B cell (primary cell): ENCODE measurements at regions not wholly inside any gene's neighbourhood (a gene's known extent, or its start where the extent isn't known, plus 50 kb on each side); places are given as distances from the start of the nearest gene placed in this dataset.

Experiments
- ATAC-seq: fragments of 200-7000 bp; cut with Tn5 transposase; one replicate; pipeline ENCODE4 v1.10.0; 2021; ENCODE audit warnings: low read depth, mild to moderate bottlenecking, moderate number of reproducible peaks, moderate library complexity
- CTCF ChIA-PET: fragments of 350-600 bp; sonication (Branson Sonifier 250); formaldehyde crosslinking; loops from one replicate; lab custom pipeline; 2021; ENCODE audit warnings: antibody characterized with exemption, inconsistent platforms; lab: Charles Lee
- POLR2A ChIA-PET: fragments of 350-600 bp; sonication (Branson Sonifier 250); formaldehyde crosslinking; loops from one replicate; lab custom pipeline; 2021; ENCODE audit warnings: antibody characterized with exemption; lab: Charles Lee
- DNase-seq: peaks from one replicate; pipeline ENCODE4 v3.0.0; 2013
- H2AFZ ChIP-seq: 2 replicates; pipeline ENCODE4 v1.6.1; 2012; ENCODE audit warnings: mild to moderate bottlenecking, low read depth, low read length; ENCODE audit not compliant: insufficient read depth, poor library complexity, severe bottlenecking
- H3K27ac ChIP-seq, 2 donors: 1 replicate in 1 of 2; 2 replicates in 1 of 2; pipeline ENCODE4 v1.5.1; 2012 to 2013; ENCODE audit warnings: low read length in 2 of 2, mild to moderate bottlenecking in 2 of 2, moderate library complexity in 1 of 2
- H3K27me3 ChIP-seq, 4 experiments: fragments of 200-600 bp in 1 of 4; sonication (generic) in 1 of 4; replicated peaks in 1 of 4; 1 replicate in 2 of 4; 2 replicates in 2 of 4; pipeline versions ENCODE4 v1.6.1 to v1.7.0; 2013 to 2016; ENCODE audit warnings: low read length in 3 of 4, mild to moderate bottlenecking in 2 of 4, mixed read lengths in 1 of 4, moderate library complexity in 1 of 4; ENCODE audit not compliant: insufficient read depth in 4 of 4, control insufficient read depth in 3 of 4; ENCODE audit errors: control extremely low read depth in 1 of 4
- H3K36me3 ChIP-seq, 2 experiments: replicated peaks in 1 of 2; 1 replicate in 1 of 2; 2 replicates in 1 of 2; pipeline versions ENCODE4 v1.6.1 to v1.7.1; 2013; ENCODE audit warnings: low read length in 1 of 2; ENCODE audit not compliant: insufficient read depth in 2 of 2, control insufficient read depth in 1 of 2; ENCODE audit errors: control extremely low read depth in 1 of 2, extremely low read depth in 1 of 2
- H3K4me1 ChIP-seq, 2 donors: fragments of 200-600 bp in 1 of 2; sonication (generic) in 1 of 2; 1 replicate in 1 of 2; 2 replicates in 1 of 2; pipeline versions ENCODE4 v1.5.1 to v1.6.1; 2013 to 2017; ENCODE audit warnings: low read length in 2 of 2; ENCODE audit not compliant: control insufficient read depth in 2 of 2, insufficient read depth in 2 of 2
- H3K4me2 ChIP-seq: replicated peaks from 2 replicates; pipeline ENCODE3; 2012; ENCODE audit warnings: mild to moderate bottlenecking, low read depth, low read length; ENCODE audit not compliant: poor library complexity, severe bottlenecking
- H3K4me3 ChIP-seq, 5 experiments: fragments of 200-600 bp in 1 of 5; sonication (generic) in 1 of 5; 1 replicate in 3 of 5; 2 replicates in 2 of 5; pipeline versions ENCODE4 v1.5.1 to v1.7.0; 2011 to 2016; ENCODE audit warnings: low read length in 4 of 5, mild to moderate bottlenecking in 4 of 5, low read depth in 2 of 5, control low read depth in 1 of 5, moderate library complexity in 1 of 5; ENCODE audit not compliant: insufficient read depth in 1 of 5; ENCODE audit errors: control extremely low read depth in 1 of 5, extremely low read depth in 1 of 5
- H3K79me2 ChIP-seq: fragments of 200-600 bp; sonication (generic); one replicate; pipeline ENCODE4 v1.6.0; 2016; ENCODE audit warnings: low read length; ENCODE audit not compliant: control insufficient read depth, insufficient read depth
- H3K9ac ChIP-seq: fragments of 200-600 bp; sonication (generic); 2 replicates; pipeline ENCODE4 v1.6.1; 2017; ENCODE audit warnings: mild to moderate bottlenecking, low read length, moderate library complexity
- H3K9me3 ChIP-seq, 3 donors: one replicate each; pipeline versions ENCODE4 v1.6.1 to v1.7.1; 2013; ENCODE audit warnings: low read length in 2 of 3; ENCODE audit not compliant: control insufficient read depth in 2 of 3, insufficient read depth in 1 of 3; ENCODE audit errors: control extremely low read depth in 1 of 3
- H4K20me1 ChIP-seq: 2 replicates; pipeline ENCODE4 v1.6.0; 2012; ENCODE audit warnings: mild to moderate bottlenecking, low read length; ENCODE audit not compliant: insufficient read depth, control insufficient read depth, poor library complexity, severe bottlenecking
- H3K27ac Mint-ChIP-seq: one replicate; pipeline ENCODE4 v1.8.0; 2021; ENCODE audit warnings: mixed read lengths
- H3K27me3 Mint-ChIP-seq: one replicate; pipeline ENCODE4 v1.8.0; 2021; ENCODE audit warnings: mixed read lengths
- H3K4me1 Mint-ChIP-seq: one replicate; pipeline ENCODE4 v1.8.0; 2021; ENCODE audit warnings: mixed read lengths
- H3K4me3 Mint-ChIP-seq: one replicate; pipeline ENCODE4 v1.8.0; 2021; ENCODE audit warnings: mixed read lengths
- H3K9me3 Mint-ChIP-seq: one replicate; pipeline ENCODE4 v1.8.0; 2022; ENCODE audit warnings: mixed read lengths; ENCODE audit not compliant: insufficient read depth
- EZH2 ChIP-seq: IDR thresholded peaks from 2 replicates; pipeline ENCODE4 v1.6.1; 2012; ENCODE audit warnings: borderline replicate concordance, low read depth, mild to moderate bottlenecking, moderate library complexity, low read length; ENCODE audit not compliant: insufficient read depth, poor library complexity, severe bottlenecking
- WGBS: methylation state at CpG from one replicate; pipeline ENCODE4 v1.1.5; 2013; ENCODE audit warnings: missing lambda C conversion rate; ENCODE audit not compliant: insufficient coverage; 5-methylcytosine and 5-hydroxymethylcytosine counted together
- intact Hi-C: fragments of 100-400 bp; cut with micrococcal nuclease; formaldehyde crosslinking; loops from one replicate; pipeline ENCODE4 v1.10.0; 2022
- TF ChIP-seq, protein P1 (sequence below): fragments of 200-600 bp; IDR thresholded peaks from one replicate; pipeline ENCODE4 v1.8.0; 2022; ENCODE audit warnings: antibody characterized with exemption, mild to moderate bottlenecking

- no peak overlapping the region for H3K27ac Mint-ChIP-seq
- Histone ChIP-seq H3K4me1 (no peaks in the 10 kb centered on the region), H3K9ac (no peak overlapping the region), H3K9me3 (no peaks in the 10 kb centered on the region), H3K4me3 (no peak overlapping the region), H3K27ac (no peak overlapping the region), H3K4me2 (no peak overlapping the region), H3K79me2 (no peaks in the 10 kb centered on the region), H3K27me3 (peaks cover 0 to 9% (median 0%) of the 10 kb centered on the region in 4 experiments), H2AFZ (no peak overlapping the region), H4K20me1 (no peaks in the 10 kb centered on the region), H3K36me3 (no peaks in the 10 kb centered on the region)
- CTCF ChIA-PET, result interaction anchor here (1.2 kb wide), 1 partner anchor 303 kb away, joined by 3 read pairs; no protein-coding TSS in a partner anchor
- POLR2A ChIA-PET, result no interaction called here
- DNase-seq (no peak), ATAC-seq (no peak)
- 98% methylated on average over 4 of the region's 5 CpGs for WGBS
- TF ChIP-seq, protein P1, sequence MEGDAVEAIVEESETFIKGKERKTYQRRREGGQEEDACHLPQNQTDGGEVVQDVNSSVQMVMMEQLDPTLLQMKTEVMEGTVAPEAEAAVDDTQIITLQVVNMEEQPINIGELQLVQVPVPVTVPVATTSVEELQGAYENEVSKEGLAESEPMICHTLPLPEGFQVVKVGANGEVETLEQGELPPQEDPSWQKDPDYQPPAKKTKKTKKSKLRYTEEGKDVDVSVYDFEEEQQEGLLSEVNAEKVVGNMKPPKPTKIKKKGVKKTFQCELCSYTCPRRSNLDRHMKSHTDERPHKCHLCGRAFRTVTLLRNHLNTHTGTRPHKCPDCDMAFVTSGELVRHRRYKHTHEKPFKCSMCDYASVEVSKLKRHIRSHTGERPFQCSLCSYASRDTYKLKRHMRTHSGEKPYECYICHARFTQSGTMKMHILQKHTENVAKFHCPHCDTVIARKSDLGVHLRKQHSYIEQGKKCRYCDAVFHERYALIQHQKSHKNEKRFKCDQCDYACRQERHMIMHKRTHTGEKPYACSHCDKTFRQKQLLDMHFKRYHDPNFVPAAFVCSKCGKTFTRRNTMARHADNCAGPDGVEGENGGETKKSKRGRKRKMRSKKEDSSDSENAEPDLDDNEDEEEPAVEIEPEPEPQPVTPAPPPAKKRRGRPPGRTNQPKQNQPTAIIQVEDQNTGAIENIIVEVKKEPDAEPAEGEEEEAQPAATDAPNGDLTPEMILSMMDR, result no peak
- intact Hi-C loops, result no loop called here
- no peaks in the 10 kb centered on the region for H3K9me3 Mint-ChIP-seq
- no peak overlapping the region for H3K4me3 Mint-ChIP-seq
- peaks cover 18% of the 10 kb centered on the region for H3K27me3 Mint-ChIP-seq
- H3K4me1 Mint-ChIP-seq, result no peaks in the 10 kb centered on the region
These were observed 65.0 kb upstream of the ETV3 start for GRCh38 chr1:157203166-157203565.

DNA sequence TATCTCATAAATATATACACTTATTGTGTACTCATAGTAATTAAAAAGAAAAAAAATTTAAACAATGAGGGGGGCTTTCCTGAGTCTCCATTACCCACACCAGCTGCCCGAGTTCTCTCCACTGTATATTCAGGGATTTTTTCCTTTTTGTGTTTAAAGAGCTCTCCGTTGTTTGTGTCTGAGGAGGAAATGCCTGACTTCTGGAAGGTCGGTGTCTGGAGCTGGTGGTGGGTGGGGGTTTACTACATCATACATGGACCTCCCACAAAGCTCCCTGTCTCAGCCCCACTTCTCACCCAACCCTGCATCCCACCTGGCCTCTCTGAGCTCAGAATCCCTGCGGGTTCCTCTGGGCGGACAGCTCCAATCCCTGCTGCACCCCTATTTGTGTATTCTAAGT, 64.1 kb upstream of the ETV3 start:
- Histone ChIP-seq H2AFZ (no peak overlapping the region), H3K27me3 (peaks cover 0 to 6% (median 0%) of the 10 kb centered on the region in 4 experiments), H3K4me1 (no peaks in the 10 kb centered on the region), H3K4me3 (no peak overlapping the region), H3K9ac (no peak overlapping the region), H3K79me2 (no peaks in the 10 kb centered on the region), H4K20me1 (no peaks in the 10 kb centered on the region), H3K36me3 (no peaks in the 10 kb centered on the region), H3K9me3 (no peaks in the 10 kb centered on the region), H3K4me2 (no peak overlapping the region), H3K27ac (no peak overlapping the region)
- intact Hi-C loops, result no loop called here
- Mint-ChIP-seq H3K27me3 (peaks cover 17% of the 10 kb centered on the region), H3K4me1 (no peaks in the 10 kb centered on the region), H3K9me3 (no peaks in the 10 kb centered on the region), H3K4me3 (no peak overlapping the region), H3K27ac (no peak overlapping the region)
- CTCF ChIA-PET, result interaction anchor here (0.6 kb wide), 1 partner anchor 15 kb away, joined by 3 read pairs; no protein-coding TSS in a partner anchor
- DNase-seq, result no peak
- TF ChIP-seq EZH2, result no peak
- TF ChIP-seq, protein P1, result no peak
- no peak for ATAC-seq
- 94% methylated on average over 2 of the region's 5 CpGs for WGBS
- POLR2A ChIA-PET, result no interaction called here
